Fibroblast of skin of scalp (primary cell): ENCODE measurements at regions not wholly inside any gene's neighbourhood (a gene's known extent, or its start where the extent isn't known, plus 50 kb on each side); places are given as distances from the start of the nearest gene placed in this dataset.
"Not testable (repeated sequence)": the region's sequence is repeated elsewhere in the genome, so short reads cannot be mapped to it uniquely, and the experiment has no call there.

Source experiments
- DNase-seq: peaks from one replicate; pipeline ENCODE4 v3.0.0-alpha.2; 2013

DNA sequence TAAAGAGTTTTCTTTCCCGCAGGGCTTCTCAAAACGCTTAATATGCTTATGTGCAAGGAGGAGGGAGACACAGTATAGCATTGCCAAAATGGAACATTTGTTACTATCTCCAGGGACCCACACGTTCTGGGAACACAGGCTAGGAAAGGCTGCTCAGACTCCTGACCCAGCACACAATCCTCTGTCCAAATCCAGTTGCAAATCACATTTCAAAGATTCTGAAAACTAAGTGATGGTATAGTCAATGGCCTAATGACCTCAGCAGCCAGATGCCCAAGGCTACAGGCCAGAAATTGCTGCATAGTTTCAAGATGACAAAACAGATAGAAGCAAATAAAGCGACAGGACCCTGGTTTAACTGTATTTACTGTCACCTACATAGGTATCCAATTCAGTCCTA lies 97.0 kb upstream of the GRIP1 start:
- no peak for DNase-seq

DNA sequence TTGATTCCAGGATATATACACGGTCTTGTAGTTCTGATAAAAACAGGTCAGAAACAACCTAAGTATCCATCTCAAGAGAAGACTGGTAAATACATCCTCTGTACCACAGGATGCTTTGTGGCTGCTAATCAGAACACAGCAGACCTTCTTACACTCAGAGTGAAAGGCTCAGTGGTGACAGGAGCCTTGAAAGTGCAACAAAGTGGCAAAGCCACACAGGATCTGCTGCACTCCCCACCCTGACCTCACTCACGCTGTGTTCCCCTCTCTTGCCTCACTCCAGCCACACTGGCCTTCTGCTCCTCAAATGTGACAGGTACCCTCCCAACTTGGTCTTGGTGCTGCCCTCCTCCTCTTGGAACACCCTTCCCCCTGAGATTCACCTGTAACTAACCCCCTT lies 98.1 kb upstream of the GRIP1 start:
- DNase-seq = no peak

DNA sequence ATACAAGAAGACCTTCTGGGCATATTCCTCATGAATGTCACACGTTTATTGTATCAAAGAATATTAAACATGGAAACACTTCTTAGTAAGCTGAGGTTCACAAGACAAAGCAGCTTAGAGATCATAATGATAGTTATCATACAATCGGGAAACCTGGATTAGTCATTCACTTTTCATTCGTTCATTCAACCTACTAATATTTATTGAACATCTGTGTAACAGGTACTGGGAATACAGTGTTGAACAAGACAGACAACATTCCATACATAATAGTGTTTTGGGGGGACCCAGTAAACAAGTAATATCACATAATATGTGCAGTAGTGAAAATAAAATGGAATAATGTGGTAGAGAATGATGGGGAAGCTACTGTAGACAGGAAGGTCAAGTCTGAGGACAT lies 100.6 kb upstream of the GRIP1 start:
- no peak for DNase-seq

DNA sequence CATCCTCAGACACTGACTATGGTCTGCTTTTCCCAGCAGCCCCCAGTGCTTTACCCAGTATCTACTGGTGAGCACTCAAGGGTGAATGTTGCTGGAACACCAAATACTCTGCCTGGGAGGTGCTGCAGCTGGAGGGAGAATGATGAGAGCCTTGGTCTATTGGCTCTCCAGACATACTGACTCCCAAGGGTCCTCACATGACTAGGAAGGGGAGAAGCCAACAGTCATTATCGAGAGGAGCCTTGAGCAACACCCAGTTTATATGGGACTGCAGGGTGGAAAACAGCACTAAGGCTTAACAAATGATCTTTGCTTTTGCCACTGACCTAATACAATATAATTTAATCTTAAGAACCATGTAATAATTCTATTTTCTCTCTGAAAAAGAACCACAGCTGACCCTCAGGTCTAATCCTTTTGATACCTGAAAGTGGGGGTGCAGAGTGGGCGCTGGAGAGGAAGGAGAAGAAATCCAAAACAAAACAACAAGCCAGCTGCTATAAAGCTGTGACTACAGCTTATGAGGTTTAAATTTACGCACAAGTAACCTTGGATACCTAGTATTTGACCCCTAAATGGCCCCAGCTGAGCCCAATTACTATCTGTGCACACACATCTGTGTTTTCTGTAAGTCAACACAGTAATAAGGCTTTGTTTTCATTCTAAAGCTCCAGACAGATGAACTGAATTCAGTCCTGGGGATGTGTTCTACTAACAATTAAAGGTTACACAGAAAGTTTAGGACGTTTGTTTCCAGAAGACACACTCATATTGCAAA lies 107.8 kb upstream of the GRIP1 start:
- DNase-seq = no peak

DNA sequence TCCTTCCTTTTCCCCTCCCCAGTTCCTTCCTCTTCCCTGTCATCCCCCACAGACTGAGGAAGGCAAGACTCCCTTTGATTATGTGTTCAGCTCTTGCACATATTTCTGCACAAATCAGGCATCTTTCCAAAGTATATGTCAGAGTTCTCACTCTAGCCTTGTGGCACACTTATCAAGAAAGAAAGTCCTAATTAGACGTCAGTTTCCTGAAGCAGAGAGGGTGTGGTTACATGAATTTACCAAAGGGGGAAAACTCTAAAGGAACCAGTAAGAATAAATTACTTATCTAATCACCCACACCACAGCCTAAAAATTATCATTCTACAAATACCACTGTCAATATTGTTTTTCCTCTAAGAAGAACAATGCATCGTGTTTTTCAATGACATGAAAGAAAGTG lies 120.7 kb upstream of the GRIP1 start:
- DNase-seq = no peak

DNA sequence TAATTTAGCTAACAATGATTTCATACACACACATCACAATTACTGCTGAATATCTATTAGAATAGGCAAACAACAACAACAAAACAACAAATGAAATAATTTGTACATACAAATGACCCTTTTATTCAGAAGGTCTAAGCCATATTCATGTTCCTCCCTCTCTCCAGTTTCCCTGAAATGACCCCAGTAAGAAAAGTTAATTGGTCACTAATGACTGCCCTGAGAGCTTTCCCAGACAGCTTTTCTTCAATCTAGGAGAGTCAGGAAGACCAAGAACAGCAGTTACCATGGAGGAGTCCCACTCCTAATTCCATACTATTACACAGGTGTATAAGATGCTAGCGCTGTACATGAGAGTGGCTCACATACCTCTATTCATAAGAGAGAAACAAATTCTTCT lies 121.2 kb upstream of the GRIP1 start:
- no peak for DNase-seq

DNA sequence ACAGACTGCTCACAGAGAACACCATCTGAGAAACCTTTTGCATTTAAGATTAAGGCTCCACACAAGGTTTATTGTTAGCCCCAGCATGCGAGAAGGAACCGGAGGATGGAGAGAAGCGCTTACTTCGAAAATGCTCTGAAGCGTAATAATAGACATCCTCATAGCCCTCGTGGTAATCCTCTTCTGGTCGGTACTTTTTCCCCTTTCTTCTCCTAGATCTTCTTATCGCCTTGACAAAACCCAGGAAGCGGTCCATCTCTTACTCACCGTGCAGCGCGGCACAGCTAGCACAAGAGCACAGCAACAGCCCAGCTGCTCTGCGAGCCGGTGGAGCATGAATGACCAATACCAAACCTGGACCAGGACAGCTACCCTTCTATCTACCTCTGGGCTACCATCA lies 125.1 kb upstream of the GRIP1 start:
- DNase-seq = no peak

DNA sequence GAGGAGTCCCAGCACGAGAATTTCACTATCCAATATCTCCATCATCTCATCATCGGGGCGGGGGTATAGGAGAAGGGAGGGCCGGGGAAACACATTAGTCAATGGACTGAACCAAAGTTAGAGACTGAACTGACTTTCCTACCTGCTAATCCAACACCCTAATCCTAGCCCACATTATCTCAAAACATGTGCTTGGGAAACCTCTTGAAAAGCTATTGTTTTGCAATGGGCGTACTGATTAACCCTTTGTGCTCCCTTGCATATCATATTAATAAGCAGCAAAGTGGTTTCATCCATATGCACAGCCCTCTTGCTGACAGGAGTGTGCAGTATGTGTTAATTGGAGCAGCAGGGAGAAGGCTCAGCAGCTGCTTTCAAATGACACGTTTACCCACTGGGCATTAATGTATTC lies 125.7 kb upstream of the GRIP1 start:
- DNase-seq = no peak

DNA sequence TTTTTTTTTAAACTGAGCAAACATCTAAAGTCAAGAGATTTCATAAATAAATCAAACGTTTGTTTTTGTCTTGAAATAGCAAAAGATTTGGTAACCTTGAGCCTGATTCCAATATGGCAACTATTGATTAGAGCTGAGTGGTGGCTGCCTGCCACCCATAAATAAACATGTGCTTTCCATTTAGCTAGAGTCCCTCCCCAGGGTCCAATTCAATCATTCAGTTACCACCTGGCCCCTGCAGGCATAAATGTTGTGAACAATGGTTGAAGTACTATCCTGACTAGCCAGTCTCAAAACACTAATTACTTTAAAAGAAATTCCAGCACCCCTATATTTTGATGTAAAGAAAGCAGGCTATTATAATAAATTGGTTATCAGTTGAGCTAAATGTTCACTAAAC lies 129.7 kb upstream of the GRIP1 start:
- no peak for DNase-seq

DNA sequence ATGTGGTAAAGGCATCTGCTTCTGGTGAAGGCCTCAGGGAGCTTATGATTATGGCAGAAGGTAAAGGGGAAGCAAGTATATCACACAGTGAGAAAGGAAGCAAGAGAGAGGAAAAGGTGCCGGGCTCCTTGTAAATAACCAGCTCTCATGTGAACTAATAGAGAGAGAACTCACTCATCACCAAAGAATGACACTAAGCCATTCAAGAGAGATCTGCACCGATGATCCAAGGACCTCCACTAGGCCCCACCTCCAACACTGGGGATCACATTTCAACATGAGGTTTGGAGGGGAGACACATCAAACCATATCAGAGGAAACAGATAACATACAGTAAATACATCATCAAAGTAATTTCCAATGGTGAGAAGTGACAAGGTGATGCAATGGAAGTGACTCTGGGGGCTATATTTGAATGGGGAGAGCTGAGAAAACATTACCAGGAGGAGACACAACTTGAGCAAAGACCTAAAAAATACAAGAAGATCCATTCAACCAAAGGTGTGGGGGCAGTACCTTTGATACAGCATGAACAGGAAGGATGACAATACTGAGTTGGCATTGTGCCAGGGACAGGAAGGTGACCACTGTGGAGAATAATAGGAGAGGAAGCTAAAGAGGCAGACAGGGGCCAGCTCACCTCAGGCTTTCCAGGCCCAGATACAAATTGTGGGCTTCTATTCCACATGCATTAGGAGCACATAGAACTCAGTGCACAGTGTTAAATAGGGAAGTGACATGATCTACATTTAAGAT lies 134.4 kb upstream of the GRIP1 start:
- DNase-seq = no peak

DNA sequence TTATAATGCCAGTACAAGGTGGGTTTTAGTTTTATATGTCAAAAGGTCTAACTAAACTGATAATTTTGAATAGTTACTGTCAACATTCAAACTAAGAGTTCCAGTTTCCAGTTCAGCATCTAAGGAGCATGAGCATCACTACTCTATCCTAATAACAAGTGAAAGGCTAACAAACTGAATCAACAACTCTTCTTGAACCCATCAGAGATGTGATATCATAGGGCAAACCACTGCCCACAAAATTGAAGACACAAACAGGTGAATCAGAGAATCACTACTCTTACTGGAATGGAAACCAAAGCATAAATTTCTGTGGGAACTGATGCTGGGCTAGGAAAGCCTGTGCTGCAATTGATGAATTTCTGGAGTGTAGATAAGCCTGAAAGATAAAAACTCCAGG lies 140.7 kb upstream of the GRIP1 start:
- no peak for DNase-seq

DNA sequence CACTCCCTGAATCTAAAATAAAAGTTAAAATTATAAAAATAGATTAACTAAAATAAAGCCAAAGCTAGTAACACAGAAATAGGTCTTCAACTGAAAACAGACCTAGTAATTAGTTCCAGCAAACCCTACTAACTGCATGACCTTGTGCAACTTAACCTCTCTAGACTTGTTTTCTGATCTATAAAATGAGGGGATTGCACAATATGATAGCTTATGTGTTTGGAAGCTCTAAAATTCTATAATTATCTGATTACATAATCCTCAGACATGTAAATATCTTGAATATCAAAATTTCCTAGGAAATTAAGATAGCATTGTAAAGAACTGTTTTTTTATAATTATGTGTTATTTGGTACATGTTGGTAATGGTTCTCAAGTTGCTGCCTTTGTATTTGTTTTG lies 144.1 kb upstream of the GRIP1 start:
- DNase-seq = no peak

DNA sequence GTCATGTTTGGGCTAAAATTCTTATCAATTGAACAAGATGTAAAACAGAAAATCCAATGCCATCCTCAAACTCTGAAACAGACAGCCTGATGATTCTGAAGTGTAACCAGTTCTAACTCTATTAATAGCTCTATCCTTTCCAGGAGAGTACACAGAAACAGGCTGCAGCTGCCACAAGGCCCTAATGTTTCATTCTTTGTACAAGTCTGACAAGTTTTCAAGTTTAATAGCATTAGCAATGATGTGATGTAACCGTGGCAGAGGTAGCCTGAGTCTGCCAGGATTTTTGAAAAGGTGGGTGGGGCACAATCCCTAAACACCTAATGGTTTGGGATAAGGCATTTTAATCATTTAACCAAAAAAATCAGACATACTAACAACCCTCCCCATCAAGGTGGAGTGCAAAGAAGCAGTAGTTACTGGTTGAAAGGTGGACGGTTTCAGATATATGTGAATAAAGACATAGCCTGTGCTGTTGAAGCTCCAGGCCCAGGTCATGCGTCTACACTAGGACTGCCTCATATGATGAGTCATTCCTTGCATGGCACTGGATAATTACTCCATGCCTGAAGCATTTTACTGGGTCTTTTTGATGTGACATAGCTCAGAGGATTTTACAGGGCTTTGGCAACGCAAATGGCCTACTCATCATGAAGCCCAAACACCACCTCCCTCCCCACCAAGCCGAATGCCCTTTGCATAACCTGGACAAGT lies 145.1 kb upstream of the GRIP1 start:
- no peak for DNase-seq

DNA sequence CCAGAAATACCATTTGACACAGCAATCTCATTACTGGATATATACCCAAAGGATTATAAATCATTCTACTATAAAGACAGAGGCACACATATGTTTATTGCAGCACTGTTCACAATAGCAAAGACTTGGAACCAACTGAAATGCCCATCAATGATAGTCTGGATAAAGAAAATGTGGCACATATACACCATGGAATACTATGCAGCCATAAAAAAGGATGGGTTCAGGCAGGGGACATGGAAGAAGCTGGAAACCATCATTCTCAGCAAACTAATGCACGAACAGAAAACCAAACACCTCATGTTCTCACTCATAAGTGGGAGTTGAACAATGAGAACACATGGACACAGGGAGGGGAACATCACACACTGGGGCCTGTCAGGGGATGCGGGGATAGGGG lies 147.0 kb upstream of the GRIP1 start:
- DNase-seq = not testable (repeated sequence)

DNA sequence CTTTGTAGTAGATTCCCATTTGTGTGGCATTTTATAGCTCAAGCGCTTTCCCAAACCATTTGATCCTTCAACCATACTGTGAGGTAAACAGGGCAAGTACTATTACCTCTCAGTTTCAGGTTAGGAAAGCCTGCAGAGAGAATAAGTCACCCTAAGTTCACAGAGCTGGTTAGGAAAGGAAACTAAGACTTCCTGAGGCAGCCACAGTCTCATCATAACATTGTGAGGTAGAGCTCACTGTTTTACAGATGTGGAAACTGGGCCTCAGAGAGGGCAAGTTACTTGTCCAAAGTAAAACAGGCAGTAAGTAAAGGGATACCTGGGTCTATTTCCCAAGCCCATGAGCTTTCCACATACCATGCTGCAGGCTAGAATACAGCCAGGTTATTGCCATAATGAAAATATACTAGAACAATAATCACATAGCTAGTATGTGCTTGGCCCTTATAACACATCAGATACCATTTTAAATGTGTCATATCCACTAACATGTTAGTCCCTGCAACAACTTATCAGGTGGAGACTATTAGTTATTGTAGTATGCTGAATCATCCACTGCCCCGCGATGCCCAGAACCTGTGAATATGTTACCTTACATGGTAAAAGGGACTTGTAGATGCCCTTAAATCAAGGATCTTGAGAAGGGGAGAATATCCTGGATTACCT lies 150.9 kb upstream of the GRIP1 start:
- DNase-seq = no peak

DNA sequence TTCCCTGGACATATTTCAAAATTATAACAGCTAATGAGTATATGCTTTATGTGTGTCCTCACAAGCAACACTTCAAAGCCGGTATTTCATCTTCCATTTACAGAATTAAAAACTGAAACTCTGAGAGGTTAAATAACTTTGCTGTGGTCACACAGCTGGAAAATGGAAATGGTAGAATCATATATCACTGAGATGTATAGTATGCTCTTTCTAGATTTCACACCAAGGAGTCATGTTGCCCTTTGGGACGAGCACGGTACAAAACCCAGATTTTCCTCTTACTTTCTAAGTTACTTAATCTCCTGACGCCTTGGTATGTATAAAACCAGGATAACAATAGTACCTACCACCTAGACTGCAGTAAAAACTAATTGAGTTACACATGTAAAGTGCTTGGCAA lies 152.6 kb upstream of the GRIP1 start:
- DNase-seq = no peak

DNA sequence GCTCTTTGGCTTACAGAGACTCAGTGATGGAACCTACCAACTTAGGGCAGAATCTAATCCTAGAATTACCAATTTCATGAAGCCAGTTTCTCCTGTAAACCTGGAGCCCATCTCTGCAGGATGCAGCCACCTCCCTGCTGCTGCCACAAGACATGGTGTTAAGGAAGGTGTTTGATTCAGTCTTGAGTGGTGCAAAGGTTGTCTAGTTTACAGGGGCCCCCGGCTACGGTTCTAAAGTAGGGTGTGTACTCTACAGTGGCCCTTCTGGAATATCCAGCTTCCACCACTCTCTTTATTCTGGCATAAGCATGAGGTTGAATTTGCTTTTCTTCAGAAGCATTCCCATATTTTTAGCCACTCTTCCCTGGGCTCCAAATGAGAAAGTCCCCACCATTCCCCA lies 154.1 kb upstream of the GRIP1 start:
- no peak for DNase-seq

DNA sequence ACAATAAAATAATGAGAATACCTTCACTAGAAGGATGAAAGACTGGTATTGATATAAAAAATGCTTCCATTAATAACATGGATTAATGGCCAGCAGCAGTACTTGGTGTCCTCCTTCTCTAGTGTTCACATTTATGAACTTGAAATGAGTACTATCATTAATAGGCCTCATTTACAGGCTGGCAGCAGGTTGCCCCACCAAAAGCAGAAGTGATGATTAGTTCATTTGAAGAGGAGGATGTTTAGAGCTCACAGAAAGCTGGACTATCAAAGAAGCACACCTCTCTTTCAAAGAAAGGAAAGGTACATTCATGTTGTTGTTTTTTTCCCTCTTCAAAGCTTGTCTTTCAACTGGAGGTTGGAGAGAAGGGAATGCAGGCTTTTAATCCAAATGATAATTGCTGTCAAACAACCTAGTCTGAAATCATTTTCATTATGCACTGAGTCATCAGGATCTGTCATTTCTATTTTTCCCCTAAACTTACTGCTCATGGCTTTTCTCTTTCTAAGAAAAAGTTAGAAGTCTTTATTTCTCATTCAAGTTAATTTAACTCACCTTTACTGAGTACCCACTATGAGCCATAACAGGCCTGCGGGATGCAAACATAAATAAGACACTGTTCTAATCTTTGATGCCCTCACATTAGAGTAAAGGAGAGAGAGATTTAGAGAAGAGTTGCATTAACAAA lies 157.9 kb upstream of the GRIP1 start:
- DNase-seq = no peak

DNA sequence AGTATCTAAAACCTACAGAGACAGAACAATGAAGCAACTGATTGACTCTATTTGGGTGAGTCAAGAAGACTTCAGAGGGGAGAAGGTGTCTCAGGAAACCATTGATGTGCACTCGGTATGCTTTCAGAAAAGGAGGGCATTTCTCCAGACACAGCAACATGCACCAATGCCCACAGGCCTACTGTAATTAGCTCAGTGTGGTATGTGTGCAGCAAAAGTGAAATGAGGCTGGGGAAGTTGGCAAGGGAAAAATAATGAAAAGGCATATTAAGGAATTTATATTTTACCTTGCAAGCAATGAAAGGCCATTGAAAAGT lies 158.4 kb upstream of the GRIP1 start:
- no peak for DNase-seq

DNA sequence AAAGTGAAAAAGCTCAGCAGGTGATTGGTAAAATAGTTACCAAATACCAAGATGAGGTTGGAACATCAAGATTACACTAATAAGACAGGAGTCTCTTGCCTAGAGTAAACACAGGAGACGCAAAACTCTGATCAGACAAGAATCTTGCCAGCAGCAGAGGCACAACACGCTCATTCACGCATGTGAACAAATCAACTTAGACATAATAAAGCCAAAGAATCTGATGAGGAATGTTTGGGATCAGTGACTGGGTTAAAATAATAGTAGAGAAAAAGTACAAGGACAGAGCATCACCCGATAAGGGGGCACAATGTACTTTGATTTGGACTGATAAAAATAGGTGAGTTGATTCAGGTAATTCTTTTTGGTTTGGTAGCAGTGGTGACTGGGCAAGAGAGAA lies 159.5 kb upstream of the GRIP1 start:
- DNase-seq = no peak

DNA sequence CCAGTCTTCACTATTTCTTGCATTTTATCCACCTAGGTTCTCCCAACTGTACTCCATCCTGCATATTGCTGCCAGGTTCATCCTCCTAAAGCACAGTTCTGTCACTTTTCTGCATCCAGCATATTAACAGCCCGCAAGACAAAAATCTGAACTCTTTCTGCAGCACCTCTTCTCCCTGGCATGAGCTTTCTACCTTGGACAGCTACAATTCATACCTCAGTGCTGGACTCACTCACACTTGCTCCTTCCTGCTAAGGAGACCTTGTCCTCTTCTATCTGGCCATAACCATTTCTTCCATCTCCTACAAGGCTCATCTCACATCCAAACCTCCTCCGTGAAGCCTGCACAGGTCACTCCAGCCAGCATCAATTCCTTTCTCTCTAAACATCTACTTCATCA lies 170.1 kb upstream of the GRIP1 start:
- no peak for DNase-seq

DNA sequence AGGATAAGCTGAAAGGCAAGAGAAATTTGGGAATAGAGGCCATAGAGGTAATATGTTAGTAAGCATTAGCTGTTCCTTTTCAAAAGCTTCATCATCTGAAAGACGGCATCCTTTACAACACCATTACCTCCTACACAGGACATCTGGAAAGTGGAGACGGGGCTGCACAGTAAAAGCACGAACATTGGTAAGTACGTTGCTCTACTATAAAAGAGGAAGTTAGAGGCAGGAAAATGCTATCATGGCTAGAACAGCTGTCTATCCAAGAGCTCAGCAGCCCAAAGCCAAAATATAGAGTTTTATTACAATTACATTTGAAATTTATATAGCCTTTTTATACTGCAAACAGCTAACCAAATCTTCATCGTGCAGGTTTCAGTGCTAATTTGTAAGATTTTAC lies 172.3 kb upstream of the GRIP1 start:
- DNase-seq = no peak

DNA sequence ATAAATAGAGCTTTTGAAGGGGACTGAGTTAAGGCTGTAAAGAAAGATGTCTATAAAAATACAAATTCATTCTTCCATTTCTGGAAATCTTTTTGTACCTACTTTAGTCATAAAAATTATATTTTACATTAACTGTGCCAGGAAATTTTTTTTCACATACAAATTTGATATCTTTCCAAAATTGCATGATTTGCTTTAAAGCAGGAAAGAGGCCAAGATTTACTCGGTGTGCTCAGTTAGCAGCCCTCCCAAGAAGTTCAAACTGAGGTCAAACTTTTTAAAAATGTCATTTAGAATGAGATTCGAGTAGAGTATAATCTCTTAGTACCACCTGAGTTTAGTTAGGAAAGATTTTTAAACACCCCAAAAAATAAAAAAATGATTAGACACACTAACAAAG lies 173.2 kb upstream of the GRIP1 start:
- no peak for DNase-seq
